ENCODE measurements at regions not wholly inside any gene's neighbourhood (a gene's known extent, or its start where the extent isn't known, plus 50 kb on each side); places are given as distances from the start of the nearest gene placed in this dataset.
A peak's percentile ranks its signal among the peaks of the same experiment; 100 is the strongest.

GRCh38 chr6:148218542-148219258, 123.9 kb upstream of the SASH1 start:
- peak in 1 of 14 donors; percentile 19 for DNase-seq

- DNase-seq, result peak in 1 of 14 donors; percentile 14
Measured at GRCh38 chr6:148221196-148221979, 121.2 kb upstream of the SASH1 start.

GRCh38 chr6:148222376-148222775, 120.3 kb upstream of the SASH1 start:
- no peak for DNase-seq

- no peak for DNase-seq
Measured at GRCh38 chr6:148222846-148223245, 119.8 kb upstream of the SASH1 start.

- DNase-seq, result peak in 1 of 14 donors; percentile 9
Measured at GRCh38 chr6:148223424-148223842, 119.2 kb upstream of the SASH1 start.

GRCh38 chr6:148225871-148226270, 116.8 kb upstream of the SASH1 start:
- DNase-seq, result no peak

GRCh38 chr6:148226284-148226683, 116.4 kb upstream of the SASH1 start:
- no peak for DNase-seq

GRCh38 chr6:148231572-148231971, 111.1 kb upstream of the SASH1 start:
- no peak for DNase-seq

GRCh38 chr6:148235446-148235845, 107.2 kb upstream of the SASH1 start:
- DNase-seq, result no peak

- DNase-seq, result no peak
Measured at GRCh38 chr6:148238713-148239112, 103.9 kb upstream of the SASH1 start.

GRCh38 chr6:148239215-148239614, 103.4 kb upstream of the SASH1 start:
- no peak for DNase-seq

- no peak for DNase-seq
Measured at GRCh38 chr6:148239801-148240460, 102.7 kb upstream of the SASH1 start.

GRCh38 chr6:148240461-148240840, 102.2 kb upstream of the SASH1 start:
- DNase-seq, result no peak

- no peak for DNase-seq
Measured at GRCh38 chr6:148240861-148241477, 101.7 kb upstream of the SASH1 start.

GRCh38 chr6:148242180-148242579, 100.5 kb upstream of the SASH1 start:
- peak in 1 of 14 donors; percentile 3 for DNase-seq

GRCh38 chr6:148244217-148244935, 98.3 kb upstream of the SASH1 start:
- DNase-seq, result no peak

- no peak for DNase-seq
Measured at GRCh38 chr6:148247386-148248063, 95.1 kb upstream of the SASH1 start.

GRCh38 chr6:148249160-148249559, 93.5 kb upstream of the SASH1 start:
- no peak for DNase-seq

- DNase-seq, result no peak
Measured at GRCh38 chr6:148249679-148250375, 92.8 kb upstream of the SASH1 start.

GRCh38 chr6:148250975-148251685, 91.5 kb upstream of the SASH1 start:
- DNase-seq, result no peak

All from C1 segment of cervical spinal cord (tissue), 14 donors.